OCI-LY3 (cell line): ENCODE measurements at regions not wholly inside any gene's neighbourhood (a gene's known extent, or its start where the extent isn't known, plus 50 kb on each side); places are given as distances from the start of the nearest gene placed in this dataset.

Source experiments
- H2AFZ ChIP-seq: fragments of 200-600, 300-600 bp; shearing (Covaris generic); 2 replicates; pipeline ENCODE4 v1.6.0; 2014; ENCODE audit warnings: antibody characterized with exemption, low read depth, low read length
- H3K27ac ChIP-seq: fragments of 200-600, 300-600 bp; sonication (generic); 2 replicates; pipeline ENCODE4 v1.5.1; 2014; ENCODE audit warnings: mild to moderate bottlenecking, low read length, moderate library complexity, mixed read lengths
- H3K27me3 ChIP-seq: fragments of 200-600, 300-600 bp; sonication (generic); 2 replicates; pipeline ENCODE4 v1.6.1; 2014; ENCODE audit warnings: low read depth, low read length, mixed read lengths
- H3K36me3 ChIP-seq: fragments of 200-600, 300-600 bp; sonication (generic); replicated peaks from 2 replicates; pipeline ENCODE3; 2014; ENCODE audit warnings: low read depth, low read length, mixed read lengths
- H3K4me1 ChIP-seq: fragments of 300-600, 200-600 bp; sonication (generic); 2 replicates; pipeline ENCODE4 v1.6.1; 2014; ENCODE audit warnings: low read length, mixed read lengths
- H3K4me2 ChIP-seq: fragments of 200-600, 300-600 bp; sonication (generic); 2 replicates; pipeline ENCODE4 v1.6.1; 2014; ENCODE audit warnings: low read length, mixed read lengths
- H3K4me3 ChIP-seq: fragments of 300-600, 200-600 bp; sonication (generic); 2 replicates; pipeline ENCODE4 v1.5.1; 2014; ENCODE audit warnings: antibody characterized with exemption, mild to moderate bottlenecking, low read length, moderate library complexity
- H3K79me2 ChIP-seq: fragments of 300-600, 200-600 bp; shearing (Covaris generic); 2 replicates; pipeline ENCODE4 v1.6.1; 2014; ENCODE audit warnings: mild to moderate bottlenecking, low read length, mixed read lengths
- H3K9ac ChIP-seq: fragments of 300-600, 200-600 bp; shearing (Covaris generic); 2 replicates; pipeline ENCODE4 v1.6.0; 2014; ENCODE audit warnings: mild to moderate bottlenecking, low read length, moderate library complexity
- H3K9me3 ChIP-seq: fragments of 200-600, 300-600 bp; shearing (Covaris generic); 2 replicates; pipeline ENCODE4 v1.6.1; 2014; ENCODE audit warnings: low read length, mixed read lengths; ENCODE audit not compliant: insufficient read depth
- H4K20me1 ChIP-seq: fragments of 200-600, 300-600 bp; sonication (generic); 2 replicates; pipeline ENCODE4 v1.6.1; 2016; ENCODE audit warnings: low read length, mixed read lengths; ENCODE audit not compliant: insufficient read depth
- CTCF ChIP-seq: fragments of 200-600, 300-600 bp; sonication (generic); IDR thresholded peaks from 2 replicates; pipeline ENCODE4 v1.5.1; 2014; ENCODE audit warnings: antibody characterized with exemption, low read length, low read depth
- EZH2phosphoT487 ChIP-seq: fragments of 200-600 bp; shearing (Covaris generic); IDR thresholded peaks from 2 replicates; pipeline ENCODE4 v1.6.1; 2018; ENCODE audit warnings: antibody characterized with exemption, mixed run types, low read depth

GRCh38 chr19:28176193-28176592 lies 1036.8 kb downstream of the UQCRFS1 start:
- Histone ChIP-seq H3K4me2 (no peak overlapping the region), H3K9me3 (peaks cover 34% of the 10 kb centered on the region; the same call in 1 of the 2 replicates), H3K9ac (no peak overlapping the region), H3K27ac (no peak overlapping the region), H3K79me2 (no peaks in the 10 kb centered on the region), H4K20me1 (no peaks in the 10 kb centered on the region), H3K27me3 (no peaks in the 10 kb centered on the region), H3K4me3 (no peak overlapping the region), H3K4me1 (no peaks in the 10 kb centered on the region), H3K36me3 (peaks cover 10% of the 10 kb centered on the region), H2AFZ (no peak overlapping the region)
- TF ChIP-seq CTCF (no peak), EZH2phosphoT487 (no peak)

GRCh38 chr19:28171983-28172382 lies 1041.0 kb downstream of the UQCRFS1 start:
- Histone ChIP-seq H3K4me3 (no peak overlapping the region), H4K20me1 (no peaks in the 10 kb centered on the region), H3K9ac (no peak overlapping the region), H3K27ac (no peak overlapping the region), H3K4me1 (no peaks in the 10 kb centered on the region), H3K9me3 (peaks cover 30% of the 10 kb centered on the region; the same call in 1 of the 2 replicates), H3K79me2 (no peaks in the 10 kb centered on the region), H3K36me3 (peaks cover 10% of the 10 kb centered on the region), H2AFZ (no peak overlapping the region), H3K27me3 (no peaks in the 10 kb centered on the region), H3K4me2 (no peak overlapping the region)
- TF ChIP-seq CTCF (no peak), EZH2phosphoT487 (no peak)

DNA sequence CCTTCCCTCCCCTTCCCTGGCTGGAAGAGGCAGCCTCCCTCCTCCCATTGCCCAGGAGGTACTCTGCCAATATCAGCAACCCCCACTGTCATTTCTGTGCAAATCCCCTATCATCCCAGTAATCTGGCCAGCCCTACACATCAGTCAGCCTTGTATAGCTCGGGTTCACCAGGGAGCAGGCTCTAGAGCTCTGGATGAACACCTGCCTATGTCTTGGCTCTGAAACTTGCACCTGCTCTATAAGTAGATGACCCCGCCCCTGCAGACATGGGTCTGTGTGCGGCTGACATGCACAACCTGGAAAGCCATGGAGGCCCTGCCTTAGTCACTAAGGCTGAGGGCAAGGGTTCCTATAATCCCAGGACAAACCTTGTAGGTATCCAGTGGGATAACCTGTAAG lies 1042.9 kb downstream of the UQCRFS1 start:
- Histone ChIP-seq H3K36me3 (peaks cover 2% of the 10 kb centered on the region), H3K79me2 (no peaks in the 10 kb centered on the region), H3K27me3 (no peaks in the 10 kb centered on the region), H3K4me2 (no peak overlapping the region), H3K4me3 (no peak overlapping the region), H3K9me3 (peaks cover 13% of the 10 kb centered on the region; the same call in 1 of the 2 replicates), H4K20me1 (no peaks in the 10 kb centered on the region), H3K4me1 (no peaks in the 10 kb centered on the region), H3K27ac (no peak overlapping the region), H3K9ac (no peak overlapping the region), H2AFZ (no peak overlapping the region)
- TF ChIP-seq CTCF (no peak), EZH2phosphoT487 (no peak)

GRCh38 chr19:28169168-28169887 lies 1043.6 kb downstream of the UQCRFS1 start:
- Histone ChIP-seq H3K36me3 (no peaks in the 10 kb centered on the region), H3K9me3 (0 out of 2 replicates have a peak, but pooled peaks cover 6% of the 10 kb centered on the region), H4K20me1 (no peaks in the 10 kb centered on the region), H3K79me2 (no peaks in the 10 kb centered on the region), H3K4me2 (no peak overlapping the region), H3K4me3 (no peak overlapping the region), H3K27me3 (no peaks in the 10 kb centered on the region), H3K9ac (no peak overlapping the region), H3K4me1 (no peaks in the 10 kb centered on the region), H2AFZ (no peak overlapping the region), H3K27ac (no peak overlapping the region)
- TF ChIP-seq CTCF (no peak), EZH2phosphoT487 (no peak)
